ENCODE measurements at regions not wholly inside any gene's neighbourhood (a gene's known extent, or its start where the extent isn't known, plus 50 kb on each side); places are given as distances from the start of the nearest gene placed in this dataset.

- peaks cover 9% of the 10 kb centered on the region for H3K4me1 Mint-ChIP-seq (ENCODE audit: low read depth)
- H3K36me3 Mint-ChIP-seq (ENCODE audit: low read depth) = no peaks in the 10 kb centered on the region
- H3K27ac Mint-ChIP-seq (ENCODE audit: unreplicated experiment) = no peak overlapping the region
- no peaks in the 10 kb centered on the region for H3K9me3 Mint-ChIP-seq (ENCODE audit: low read depth)
- DNase-seq (ENCODE audit: low spot score) = no peak
- TF ChIP-seq CTCF (IDR thresholded peaks at IDR 0.05) = no peak
- H3K4me3 Mint-ChIP-seq (ENCODE audit: unreplicated experiment) = no peak overlapping the region
- H3K27me3 Mint-ChIP-seq (ENCODE audit: low read depth) = peaks cover 10% of the 10 kb centered on the region
These were observed 346.1 kb upstream of the PTGER4 start for GRCh38 chr5:40333459-40334241.

- Mint-ChIP-seq H3K4me3 (ENCODE audit: unreplicated experiment) (no peak overlapping the region), H3K36me3 (ENCODE audit: low read depth) (no peaks in the 10 kb centered on the region), H3K27me3 (ENCODE audit: low read depth) (peaks cover 5% of the 10 kb centered on the region), H3K27ac (ENCODE audit: unreplicated experiment) (no peak overlapping the region), H3K4me1 (ENCODE audit: low read depth) (peaks cover 9% of the 10 kb centered on the region), H3K9me3 (ENCODE audit: low read depth) (no peaks in the 10 kb centered on the region)
- no peak for TF ChIP-seq CTCF (IDR thresholded peaks at IDR 0.05)
- DNase-seq (ENCODE audit: low spot score) = no peak
These were observed 346.7 kb upstream of the PTGER4 start for GRCh38 chr5:40332970-40333369.

- Mint-ChIP-seq H3K4me3 (ENCODE audit: unreplicated experiment) (no peak overlapping the region), H3K4me1 (ENCODE audit: low read depth) (peaks cover 9% of the 10 kb centered on the region), H3K9me3 (ENCODE audit: low read depth) (no peaks in the 10 kb centered on the region), H3K36me3 (ENCODE audit: low read depth) (no peaks in the 10 kb centered on the region), H3K27ac (ENCODE audit: unreplicated experiment) (no peak overlapping the region), H3K27me3 (ENCODE audit: low read depth) (peaks cover 2% of the 10 kb centered on the region)
- DNase-seq (ENCODE audit: low spot score) = no peak
- no peak for TF ChIP-seq CTCF (IDR thresholded peaks at IDR 0.05)
These were observed 348.1 kb upstream of the PTGER4 start for GRCh38 chr5:40331616-40332015.

- no peaks in the 10 kb centered on the region for H3K36me3 Mint-ChIP-seq (ENCODE audit: low read depth)
- no peak overlapping the region for H3K27ac Mint-ChIP-seq (ENCODE audit: unreplicated experiment)
- no peak for TF ChIP-seq CTCF (IDR thresholded peaks at IDR 0.05)
- no peak overlapping the region for H3K4me3 Mint-ChIP-seq (ENCODE audit: unreplicated experiment)
- H3K9me3 Mint-ChIP-seq (ENCODE audit: low read depth) = peaks cover 2% of the 10 kb centered on the region
- no peak for DNase-seq (ENCODE audit: low spot score)
- H3K27me3 Mint-ChIP-seq (ENCODE audit: low read depth) = peaks cover 17% of the 10 kb centered on the region
- H3K4me1 Mint-ChIP-seq (ENCODE audit: low read depth) = no peaks in the 10 kb centered on the region
These were observed 358.2 kb upstream of the PTGER4 start for GRCh38 chr5:40321514-40321913.

- no peak for DNase-seq (ENCODE audit: low spot score)
- H3K36me3 Mint-ChIP-seq (ENCODE audit: low read depth) = no peaks in the 10 kb centered on the region
- peaks cover 22% of the 10 kb centered on the region for H3K27me3 Mint-ChIP-seq (ENCODE audit: low read depth)
- H3K4me1 Mint-ChIP-seq (ENCODE audit: low read depth) = no peaks in the 10 kb centered on the region
- H3K9me3 Mint-ChIP-seq (ENCODE audit: low read depth) = no peaks in the 10 kb centered on the region
- no peak overlapping the region for H3K4me3 Mint-ChIP-seq (ENCODE audit: unreplicated experiment)
- H3K27ac Mint-ChIP-seq (ENCODE audit: unreplicated experiment) = no peak overlapping the region
- TF ChIP-seq CTCF (IDR thresholded peaks at IDR 0.05) = no peak
These were observed 361.3 kb upstream of the PTGER4 start for GRCh38 chr5:40318395-40318794.
